GM13977 (cell line): ENCODE measurements at regions not wholly inside any gene's neighbourhood (a gene's known extent, or its start where the extent isn't known, plus 50 kb on each side); places are given as distances from the start of the nearest gene placed in this dataset.

Experiments used
- DNase-seq: peaks from one replicate; pipeline ENCODE4 v3.0.0; 2012; ENCODE audit warnings: low spot score
- in situ Hi-C: fragments of 300-500 bp; cut with MboI; formaldehyde crosslinking; loops from one replicate; pipeline ENCODE4 v1.12.0; 2022; ENCODE audit warnings: low sequenced_read_pairs, low pct_unique_long_range_greater_than_20kb, mixed read lengths, inconsistent platforms; ENCODE audit not compliant: unreplicated experiment
- TF ChIP-seq, protein P1 (sequence below): IDR thresholded peaks from 2 replicates; pipeline ENCODE4 v1.5.1; 2012; ENCODE audit warnings: mild to moderate bottlenecking, control low read depth; ENCODE audit not compliant: insufficient read depth; ENCODE audit errors: extremely low read depth, missing control alignments

DNA sequence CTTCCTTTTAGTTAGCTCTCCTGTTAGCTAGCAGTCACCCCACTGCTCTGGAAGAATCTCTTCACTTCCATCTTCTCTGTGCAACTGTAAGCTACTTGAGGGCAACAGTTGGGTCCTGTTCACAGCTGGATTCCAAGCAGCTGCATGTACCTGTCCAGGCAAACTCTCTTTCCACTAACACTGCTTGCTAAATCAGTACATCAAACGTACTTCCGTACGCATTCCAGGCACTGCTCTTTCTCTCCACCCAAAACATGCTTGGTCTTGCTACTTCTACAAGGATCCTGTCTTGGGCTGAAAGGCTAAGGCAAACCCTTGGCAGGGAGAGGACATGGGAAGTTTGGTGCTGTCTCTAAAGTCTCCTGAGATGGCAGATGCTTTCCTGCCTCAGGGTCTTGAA lies 139.2 kb upstream of the CACNA1E start:
- DNase-seq, result no peak
- TF ChIP-seq, protein P1, sequence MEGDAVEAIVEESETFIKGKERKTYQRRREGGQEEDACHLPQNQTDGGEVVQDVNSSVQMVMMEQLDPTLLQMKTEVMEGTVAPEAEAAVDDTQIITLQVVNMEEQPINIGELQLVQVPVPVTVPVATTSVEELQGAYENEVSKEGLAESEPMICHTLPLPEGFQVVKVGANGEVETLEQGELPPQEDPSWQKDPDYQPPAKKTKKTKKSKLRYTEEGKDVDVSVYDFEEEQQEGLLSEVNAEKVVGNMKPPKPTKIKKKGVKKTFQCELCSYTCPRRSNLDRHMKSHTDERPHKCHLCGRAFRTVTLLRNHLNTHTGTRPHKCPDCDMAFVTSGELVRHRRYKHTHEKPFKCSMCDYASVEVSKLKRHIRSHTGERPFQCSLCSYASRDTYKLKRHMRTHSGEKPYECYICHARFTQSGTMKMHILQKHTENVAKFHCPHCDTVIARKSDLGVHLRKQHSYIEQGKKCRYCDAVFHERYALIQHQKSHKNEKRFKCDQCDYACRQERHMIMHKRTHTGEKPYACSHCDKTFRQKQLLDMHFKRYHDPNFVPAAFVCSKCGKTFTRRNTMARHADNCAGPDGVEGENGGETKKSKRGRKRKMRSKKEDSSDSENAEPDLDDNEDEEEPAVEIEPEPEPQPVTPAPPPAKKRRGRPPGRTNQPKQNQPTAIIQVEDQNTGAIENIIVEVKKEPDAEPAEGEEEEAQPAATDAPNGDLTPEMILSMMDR, result no peak
- in situ Hi-C loops, result no loop called here

DNA sequence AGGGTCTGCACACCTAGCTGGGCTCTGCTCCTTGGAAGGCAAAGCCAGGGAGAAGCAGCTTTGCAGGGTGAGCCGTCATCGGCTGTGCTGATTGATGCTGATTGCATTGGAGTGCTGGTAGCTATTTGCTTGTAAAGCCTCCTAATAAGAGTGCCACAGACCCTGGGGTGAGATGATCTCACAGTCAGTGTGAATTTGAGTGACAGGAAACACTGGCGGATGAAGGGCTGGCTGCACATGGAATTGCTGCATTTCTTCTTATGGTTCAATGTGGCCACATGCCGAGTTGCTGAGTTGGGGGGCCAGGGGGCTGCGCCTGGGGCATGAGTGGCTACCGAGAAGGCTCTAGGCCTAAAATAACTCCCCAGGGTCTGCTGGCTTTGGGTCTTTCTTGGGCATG lies 138.2 kb upstream of the CACNA1E start:
- in situ Hi-C loops, result no loop called here
- no peak for DNase-seq
- TF ChIP-seq, protein P1, result no peak

DNA sequence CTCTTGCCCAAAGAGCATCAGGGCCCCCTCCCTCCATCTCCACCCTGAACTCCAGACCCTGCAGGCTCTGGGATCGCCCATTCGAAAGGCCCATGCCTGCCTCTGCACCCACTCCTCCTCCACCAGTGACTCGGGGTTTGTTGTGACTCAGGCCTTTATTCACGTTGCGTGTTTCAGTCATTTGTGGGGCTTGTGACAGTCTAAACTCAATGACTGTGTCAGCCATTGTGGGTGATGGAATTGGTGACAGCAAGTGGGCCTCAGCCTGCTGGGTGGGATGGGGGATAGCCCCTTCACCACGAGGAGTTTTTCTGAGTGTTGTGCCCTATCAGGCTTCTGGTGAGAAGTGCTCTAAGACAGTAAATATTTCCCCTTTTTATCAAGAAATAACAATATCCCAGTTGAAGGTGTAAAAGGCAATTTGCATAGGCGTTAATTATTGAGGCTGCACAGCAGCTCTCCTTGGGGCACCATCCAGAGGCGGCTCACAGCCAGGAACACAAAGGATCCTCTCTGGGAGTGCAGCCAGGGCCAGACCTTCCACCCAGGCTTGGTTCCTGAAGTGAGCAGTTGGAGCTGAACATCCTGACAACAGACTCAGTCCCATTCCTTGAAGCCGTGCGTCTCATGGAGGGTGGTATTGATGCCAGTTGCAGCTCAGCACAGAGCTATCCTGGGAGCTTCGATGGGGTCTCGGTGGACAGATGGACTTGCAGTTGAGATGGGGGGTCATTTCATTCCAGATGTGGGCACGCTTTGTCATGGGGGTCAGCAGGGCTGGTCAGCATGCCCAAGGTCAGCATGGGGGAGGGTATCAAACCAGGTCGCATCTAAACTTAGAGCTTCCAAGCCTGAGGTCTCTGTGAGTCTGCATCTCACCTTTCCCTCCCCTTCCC lies 135.6 kb upstream of the CACNA1E start:
- no peak for DNase-seq
- in situ Hi-C loops, result no loop called here
- TF ChIP-seq, protein P1, result no peak

DNA sequence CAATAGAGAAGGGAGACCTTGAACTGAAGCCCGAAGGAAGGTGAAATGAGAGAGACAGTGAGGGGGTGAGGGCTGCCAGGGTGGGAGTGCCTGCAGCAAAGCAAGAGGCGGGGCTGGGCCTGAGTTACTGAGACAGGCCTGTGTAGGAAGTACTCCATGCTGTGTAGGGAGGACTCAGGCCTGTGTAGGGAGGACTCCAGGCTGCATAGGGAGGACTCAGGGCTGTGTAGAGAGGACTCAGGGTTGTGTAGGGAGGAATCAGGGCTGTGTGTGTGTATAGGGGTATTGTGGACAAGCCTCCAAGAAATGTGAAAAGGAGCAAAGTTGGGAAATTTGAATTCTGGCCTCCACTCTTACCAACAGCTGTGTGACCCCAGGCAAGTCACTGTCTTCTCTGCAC lies 133.8 kb upstream of the CACNA1E start:
- TF ChIP-seq, protein P1, result no peak
- in situ Hi-C loops, result no loop called here
- DNase-seq, result no peak

DNA sequence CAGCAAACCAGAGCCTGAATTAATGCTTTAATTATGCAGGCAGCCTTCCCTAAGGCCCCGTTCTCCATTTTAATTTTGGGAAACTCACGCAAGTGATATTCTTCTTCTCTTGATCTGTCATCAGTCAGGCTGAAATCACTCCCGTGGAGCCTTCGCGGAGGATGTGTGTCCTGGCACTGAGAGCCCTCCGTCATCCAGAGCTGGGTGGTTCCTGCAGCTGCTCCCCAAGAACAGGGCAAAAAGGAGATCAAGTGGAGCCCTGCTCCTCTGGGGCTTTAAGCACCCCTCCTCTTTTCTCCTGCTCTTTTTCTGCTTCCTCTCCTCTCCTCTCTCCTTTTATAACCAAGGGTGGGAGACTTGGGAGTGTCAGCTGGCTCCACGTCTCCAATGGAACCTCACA lies 133.2 kb upstream of the CACNA1E start:
- in situ Hi-C loops, result no loop called here
- TF ChIP-seq, protein P1, result no peak
- no peak for DNase-seq

DNA sequence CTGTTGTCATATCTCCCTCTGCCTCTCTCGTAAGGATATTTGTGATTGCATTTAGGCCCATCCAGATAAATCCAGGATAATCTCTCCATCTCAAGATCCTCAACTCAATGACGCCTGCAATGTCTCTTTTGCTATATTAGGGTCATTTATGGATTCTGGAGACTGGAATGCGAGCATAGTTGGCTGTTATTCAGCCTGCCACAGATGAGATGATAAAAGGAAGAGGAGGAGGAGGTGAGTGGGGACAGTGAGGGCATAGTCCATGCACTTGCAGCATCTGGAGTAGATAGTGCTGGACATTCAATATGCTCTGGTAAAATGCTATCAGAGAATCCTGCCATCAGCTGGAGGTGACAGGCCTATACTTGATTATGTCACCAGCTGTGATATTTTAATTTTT lies 131.6 kb upstream of the CACNA1E start:
- TF ChIP-seq, protein P1, result no peak
- no peak for DNase-seq
- in situ Hi-C loops, result no loop called here
